Endothelial cell of umbilical vein (primary cell): ENCODE measurements at regions not wholly inside any gene's neighbourhood (a gene's known extent, or its start where the extent isn't known, plus 50 kb on each side); places are given as distances from the start of the nearest gene placed in this dataset.

Source experiments
- BruUV-seq: library from RNA; stranded (reverse); fragments of 400-500 nt; replicated peaks from 2 replicates; lab custom pipeline; 2021; lab: Mats Ljungman, UMichigan
- CTCF ChIA-PET: fragments of 300-600, 350-600 bp; sonication (Branson Sonifier 250); formaldehyde crosslinking; loops from one replicate; lab custom pipeline; 2021; ENCODE audit warnings: antibody characterized with exemption, inconsistent platforms; lab: Charles Lee
- POLR2A ChIA-PET: fragments of 300-600, 350-600 bp; sonication (Branson Sonifier 250); formaldehyde crosslinking; loops from one replicate; lab custom pipeline; 2021; ENCODE audit warnings: antibody characterized with exemption, inconsistent platforms; lab: Charles Lee
- DNase-seq: peaks from one replicate; pipeline ENCODE4 v3.0.0-alpha.2; 2011; ENCODE audit warnings: low read depth, low spot score
- FAIRE-seq: peaks from 2 replicates; lab custom pipeline; 2011; peaks lifted over from hg19 to GRCh38; lab: Jason Lieb, UNC
- H2AFZ ChIP-seq: 2 replicates; pipeline ENCODE4 v1.6.0; 2012; ENCODE audit warnings: low read depth, low read length, control low read depth, inconsistent platforms
- H3K27ac ChIP-seq: 2 replicates; pipeline ENCODE4 v1.5.1; 2011; ENCODE audit warnings: low read depth, mild to moderate bottlenecking, control low read depth, low read length, moderate library complexity; ENCODE audit not compliant: insufficient read depth
- H3K27me3 ChIP-seq, 2 experiments: 2 replicates each; pipeline versions ENCODE4 v1.6.0 to v1.6.1; 2011; ENCODE audit warnings: low read length in 2 of 2, mixed read lengths in 1 of 2; ENCODE audit not compliant: control insufficient read depth in 2 of 2, insufficient read depth in 2 of 2
- H3K36me3 ChIP-seq, 2 experiments: 2 replicates in 1 of 2; 3 replicates in 1 of 2; pipeline ENCODE4 v1.5.1; 2011; ENCODE audit warnings: low read length in 2 of 2, mild to moderate bottlenecking in 1 of 2, moderate library complexity in 1 of 2; ENCODE audit not compliant: control insufficient read depth in 2 of 2, insufficient read depth in 2 of 2; ENCODE audit errors: extremely low read depth in 1 of 2
- H3K4me1 ChIP-seq: 3 replicates; pipeline ENCODE4 v1.5.1; 2011; ENCODE audit warnings: mild to moderate bottlenecking, low read length; ENCODE audit not compliant: control insufficient read depth, insufficient read depth; ENCODE audit errors: extremely low read depth
- H3K4me2 ChIP-seq: 2 replicates; pipeline ENCODE4 v1.6.1; 2011; ENCODE audit warnings: low read length, control low read depth, mixed read lengths; ENCODE audit not compliant: insufficient read depth
- H3K4me3 ChIP-seq, 3 experiments: fragments of 200-600 bp in 1 of 3; sonication (generic), shearing (Covaris generic) in 1 of 3; replicated peaks in 1 of 3; 2 replicates each; pipeline ENCODE4 v1.5.1; 2011 to 2016; ENCODE audit warnings: control low read depth in 3 of 3, low read length in 3 of 3, mild to moderate bottlenecking in 2 of 3, inconsistent platforms in 1 of 3, low read depth in 1 of 3, moderate library complexity in 1 of 3; ENCODE audit not compliant: insufficient read depth in 1 of 3
- H3K79me2 ChIP-seq: 2 replicates; pipeline ENCODE4 v1.6.0; 2012; ENCODE audit warnings: low read length, inconsistent platforms; ENCODE audit not compliant: control insufficient read depth, insufficient read depth
- H3K9ac ChIP-seq: replicated peaks from 2 replicates; pipeline ENCODE3; 2011; ENCODE audit warnings: low read length, control low read depth; ENCODE audit not compliant: insufficient read depth; ENCODE audit errors: extremely low read depth
- H3K9me1 ChIP-seq: replicated peaks from 3 replicates; pipeline ENCODE4 v1.6.0; 2011; ENCODE audit warnings: mild to moderate bottlenecking, low read length; ENCODE audit not compliant: control insufficient read depth, insufficient read depth; ENCODE audit errors: extremely low read depth
- H3K9me3 ChIP-seq: replicated peaks from 2 replicates; pipeline ENCODE4 v1.5.1; 2012; ENCODE audit warnings: low read length, inconsistent platforms; ENCODE audit not compliant: control insufficient read depth, insufficient read depth
- H4K20me1 ChIP-seq: replicated peaks from 2 replicates; pipeline ENCODE3; 2011; ENCODE audit warnings: mild to moderate bottlenecking, low read length; ENCODE audit not compliant: control insufficient read depth, insufficient read depth; ENCODE audit errors: extremely low read depth
- EZH2 ChIP-seq: IDR thresholded peaks from 2 replicates; pipeline ENCODE4 v1.6.1; 2012; ENCODE audit warnings: borderline replicate concordance, low read depth, mild to moderate bottlenecking, moderate library complexity, low read length, inconsistent platforms; ENCODE audit not compliant: severe bottlenecking
- FOS ChIP-seq: IDR thresholded peaks from 2 replicates; pipeline ENCODE4 v1.6.1; 2011; ENCODE audit warnings: mild to moderate bottlenecking, low read length, moderate library complexity, borderline replicate concordance; ENCODE audit not compliant: insufficient read depth
- GATA2 ChIP-seq: IDR thresholded peaks from 2 replicates; pipeline ENCODE4 v1.7.0; 2011; ENCODE audit warnings: low read depth, mild to moderate bottlenecking, moderate library complexity, mixed read lengths, low read length; ENCODE audit not compliant: insufficient read length, insufficient read depth
- JUN ChIP-seq: IDR thresholded peaks from 2 replicates; pipeline ENCODE4 v1.6.1; 2011; ENCODE audit warnings: borderline replicate concordance, low read depth; ENCODE audit not compliant: insufficient read length, insufficient read depth
- MYC ChIP-seq: IDR thresholded peaks from one replicate; pipeline ENCODE4 v1.6.1; 2011; ENCODE audit warnings: mild to moderate bottlenecking, low read depth, low read length
- POLR2A ChIP-seq: IDR thresholded peaks from 2 replicates; pipeline ENCODE4 v1.6.1; 2012; ENCODE audit warnings: low read depth, mild to moderate bottlenecking, control low read depth, low read length
- POLR2AphosphoS5 ChIP-seq: IDR thresholded peaks from 2 replicates; pipeline ENCODE4 v1.6.1; 2012; ENCODE audit warnings: low read depth, mild to moderate bottlenecking, control low read depth, low read length, moderate library complexity; ENCODE audit not compliant: insufficient read depth
- dilution Hi-C: fragments of 300-500 bp; cut with MboI; formaldehyde crosslinking; loops from one replicate; pipeline ENCODE4 v1.15.0; 2019; ENCODE audit warnings: low sequenced_read_pairs; ENCODE audit not compliant: extremely low pct_ligation_motif_present
- intact Hi-C: fragments of 100-400 bp; cut with micrococcal nuclease; formaldehyde crosslinking; loops from one replicate; pipeline ENCODE4 v1.10.0; 2022
- TF ChIP-seq, protein P1 (sequence below): IDR thresholded peaks from 2 replicates; pipeline ENCODE4 v1.6.1; 2011; ENCODE audit not compliant: insufficient read depth, insufficient read length
- TF ChIP-seq, protein P2 (sequence below), 2 donors: IDR thresholded peaks; 1 replicate in 1 of 2; 2 replicates in 1 of 2; pipeline ENCODE4 v1.5.1; 2011; ENCODE audit warnings: low read length in 2 of 2, mild to moderate bottlenecking in 2 of 2, moderate library complexity in 2 of 2, control low read depth in 1 of 2, inconsistent platforms in 1 of 2, low read depth in 1 of 2; ENCODE audit not compliant: insufficient read depth in 1 of 2; ENCODE audit errors: extremely low read depth in 1 of 2

DNA sequence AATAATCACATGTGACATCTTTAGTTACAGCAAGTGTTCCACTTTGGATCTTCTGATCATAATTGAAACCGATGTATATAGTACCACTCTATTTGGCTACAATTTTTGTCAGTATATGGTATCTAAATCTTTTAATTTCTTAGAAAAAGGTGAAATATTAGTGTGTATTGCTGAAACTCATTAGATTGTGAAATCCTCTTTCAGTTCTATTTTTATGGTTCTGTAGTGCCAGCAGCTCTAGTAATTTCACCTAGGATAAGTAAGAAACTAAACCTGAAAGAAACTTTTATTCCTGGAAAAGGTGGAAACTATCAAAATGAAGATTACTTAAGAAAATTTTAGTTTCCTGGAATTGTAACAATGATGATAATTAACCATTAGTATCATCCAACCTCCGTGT, 370.9 kb downstream of the NNT start:
- FAIRE-seq: no peak
- H2AFZ ChIP-seq: no peak overlapping the region
- no peak overlapping the region for H3K9ac ChIP-seq
- TF ChIP-seq, protein P1, sequence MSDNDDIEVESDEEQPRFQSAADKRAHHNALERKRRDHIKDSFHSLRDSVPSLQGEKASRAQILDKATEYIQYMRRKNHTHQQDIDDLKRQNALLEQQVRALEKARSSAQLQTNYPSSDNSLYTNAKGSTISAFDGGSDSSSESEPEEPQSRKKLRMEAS: no peak
- no peak for TF ChIP-seq FOS
- no peak for TF ChIP-seq JUN
- no peak for TF ChIP-seq GATA2
- TF ChIP-seq MYC: no peak
- ChIA-PET CTCF (no interaction called here), POLR2A (no interaction called here)
- dilution Hi-C loops (no loop called here), intact Hi-C loops (no loop called here)
- BruUV-seq: no TSS peak
- H3K36me3 ChIP-seq: no peaks in the 10 kb centered on the region
- no peak for DNase-seq
- no peak overlapping the region for H3K4me2 ChIP-seq
- no peak overlapping the region for H3K27ac ChIP-seq
- H3K79me2 ChIP-seq: no peaks in the 10 kb centered on the region
- H3K4me1 ChIP-seq: no peaks in the 10 kb centered on the region
- no peak overlapping the region for H3K4me3 ChIP-seq
- no peaks in the 10 kb centered on the region for H3K9me1 ChIP-seq
- H4K20me1 ChIP-seq: no peaks in the 10 kb centered on the region
- no peaks in the 10 kb centered on the region for H3K27me3 ChIP-seq
- H3K9me3 ChIP-seq: no peaks in the 10 kb centered on the region

DNA sequence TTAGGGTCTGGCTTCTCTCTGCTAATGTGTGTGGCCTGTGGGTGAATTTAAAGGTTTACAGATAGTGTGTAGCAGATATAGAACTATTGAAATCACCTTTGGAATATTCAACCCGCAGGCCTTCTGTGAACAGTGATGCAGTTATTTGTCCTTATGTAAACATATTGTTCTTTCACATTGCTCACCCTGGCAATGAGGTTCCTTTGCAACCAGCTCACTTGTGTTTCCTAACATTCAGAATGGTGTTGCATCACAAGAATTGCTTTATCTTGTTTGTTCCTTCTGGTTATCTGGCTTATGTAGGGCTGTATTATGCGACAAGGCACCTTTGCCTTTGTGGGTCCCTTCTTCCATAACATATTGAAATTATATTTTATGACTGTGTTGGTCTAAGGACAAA, 370.3 kb downstream of the NNT start:
- no peak overlapping the region for H2AFZ ChIP-seq
- no peaks in the 10 kb centered on the region for H4K20me1 ChIP-seq
- FAIRE-seq (no peak), DNase-seq (no peak)
- intact Hi-C loops: no loop called here
- no peaks in the 10 kb centered on the region for H3K36me3 ChIP-seq
- POLR2A ChIA-PET: no interaction called here
- no peaks in the 10 kb centered on the region for H3K9me1 ChIP-seq
- TF ChIP-seq POLR2A (no peak), GATA2 (no peak), FOS (no peak), JUN (no peak), POLR2AphosphoS5 (no peak), EZH2 (no peak), MYC (no peak)
- TF ChIP-seq, protein P1: no peak
- TF ChIP-seq, protein P2, sequence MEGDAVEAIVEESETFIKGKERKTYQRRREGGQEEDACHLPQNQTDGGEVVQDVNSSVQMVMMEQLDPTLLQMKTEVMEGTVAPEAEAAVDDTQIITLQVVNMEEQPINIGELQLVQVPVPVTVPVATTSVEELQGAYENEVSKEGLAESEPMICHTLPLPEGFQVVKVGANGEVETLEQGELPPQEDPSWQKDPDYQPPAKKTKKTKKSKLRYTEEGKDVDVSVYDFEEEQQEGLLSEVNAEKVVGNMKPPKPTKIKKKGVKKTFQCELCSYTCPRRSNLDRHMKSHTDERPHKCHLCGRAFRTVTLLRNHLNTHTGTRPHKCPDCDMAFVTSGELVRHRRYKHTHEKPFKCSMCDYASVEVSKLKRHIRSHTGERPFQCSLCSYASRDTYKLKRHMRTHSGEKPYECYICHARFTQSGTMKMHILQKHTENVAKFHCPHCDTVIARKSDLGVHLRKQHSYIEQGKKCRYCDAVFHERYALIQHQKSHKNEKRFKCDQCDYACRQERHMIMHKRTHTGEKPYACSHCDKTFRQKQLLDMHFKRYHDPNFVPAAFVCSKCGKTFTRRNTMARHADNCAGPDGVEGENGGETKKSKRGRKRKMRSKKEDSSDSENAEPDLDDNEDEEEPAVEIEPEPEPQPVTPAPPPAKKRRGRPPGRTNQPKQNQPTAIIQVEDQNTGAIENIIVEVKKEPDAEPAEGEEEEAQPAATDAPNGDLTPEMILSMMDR (IDR thresholded peaks at IDR 0.05; ENCODE audit: extremely low read depth in 1 of 2, insufficient read depth in 1 of 2, low read depth in 1 of 2, low read length in 2 of 2): no peak
- dilution Hi-C loops: no loop called here
- H3K4me3 ChIP-seq: no peak overlapping the region
- H3K79me2 ChIP-seq: no peaks in the 10 kb centered on the region
- CTCF ChIA-PET: no interaction called here
- H3K4me1 ChIP-seq: no peaks in the 10 kb centered on the region
- no TSS peak for BruUV-seq
- H3K9me3 ChIP-seq: no peaks in the 10 kb centered on the region
- H3K27ac ChIP-seq: no peak overlapping the region
- no peak overlapping the region for H3K9ac ChIP-seq
- H3K4me2 ChIP-seq: no peak overlapping the region
- H3K27me3 ChIP-seq: no peaks in the 10 kb centered on the region
